MM.1S (cell line): ENCODE measurements at regions not wholly inside any gene's neighbourhood (a gene's known extent, or its start where the extent isn't known, plus 50 kb on each side); places are given as distances from the start of the nearest gene placed in this dataset.

Source experiments
- DNase-seq: peaks from one replicate; pipeline ENCODE4 v3.0.0-alpha.2; 2015
- H2AFZ ChIP-seq: fragments of 300-600 bp; sonication (generic); 2 replicates; pipeline ENCODE4 v1.6.0; 2016; ENCODE audit warnings: antibody characterized with exemption, low read length
- H3F3A ChIP-seq: fragments of 300-600 bp; sonication (generic); 2 replicates; pipeline ENCODE4 v1.6.1; 2016; ENCODE audit warnings: mild to moderate bottlenecking, antibody characterized with exemption, low read length, moderate library complexity, mixed read lengths; ENCODE audit not compliant: insufficient read depth
- H3K27ac ChIP-seq: fragments of 300-600 bp; sonication (generic); 2 replicates; pipeline ENCODE4 v1.5.1; 2016; ENCODE audit warnings: mild to moderate bottlenecking, low read length
- H3K27me3 ChIP-seq: fragments of 300-600 bp; sonication (generic); replicated peaks from 2 replicates; pipeline ENCODE4 v1.6.0; 2016; ENCODE audit warnings: low read length; ENCODE audit not compliant: insufficient read depth
- H3K36me3 ChIP-seq: fragments of 300-600 bp; sonication (generic); replicated peaks from 2 replicates; pipeline ENCODE4 v1.6.1; 2016; ENCODE audit warnings: mild to moderate bottlenecking, low read length, mixed read lengths; ENCODE audit not compliant: insufficient read depth
- H3K4me1 ChIP-seq: fragments of 300-600 bp; sonication (generic); 2 replicates; pipeline ENCODE4 v1.6.1; 2016; ENCODE audit warnings: low read length, mixed read lengths
- H3K4me2 ChIP-seq: fragments of 300-600 bp; sonication (generic); 2 replicates; pipeline ENCODE4 v1.6.0; 2016; ENCODE audit warnings: low read depth, low read length
- H3K4me3 ChIP-seq: fragments of 300-600 bp; sonication (generic); 2 replicates; pipeline ENCODE4 v1.5.1; 2016; ENCODE audit warnings: low read length, mixed read lengths
- H3K79me2 ChIP-seq: fragments of 300-600 bp; sonication (generic); 2 replicates; pipeline ENCODE4 v1.6.1; 2016; ENCODE audit warnings: mixed run types, low read length, mixed read lengths
- H3K9ac ChIP-seq: fragments of 300-600 bp; sonication (generic); 2 replicates; pipeline ENCODE4 v1.6.1; 2016; ENCODE audit warnings: low read length, mixed read lengths
- H3K9me2 ChIP-seq: fragments of 300-600 bp; sonication (generic); replicated peaks from 2 replicates; pipeline ENCODE4 v1.6.1; 2016; ENCODE audit warnings: mild to moderate bottlenecking, low read length, mixed read lengths; ENCODE audit not compliant: insufficient read depth
- H3K9me3 ChIP-seq: fragments of 300-600 bp; sonication (generic); replicated peaks from 2 replicates; pipeline ENCODE4 v1.6.1; 2016; ENCODE audit warnings: mild to moderate bottlenecking, low read length, mixed read lengths; ENCODE audit not compliant: insufficient read depth
- H4K20me1 ChIP-seq: fragments of 300-600 bp; sonication (generic); 2 replicates; pipeline ENCODE4 v1.6.1; 2016; ENCODE audit warnings: mild to moderate bottlenecking, low read length, moderate library complexity, mixed read lengths; ENCODE audit not compliant: insufficient read depth
- EZH2 ChIP-seq: fragments of 300-600 bp; sonication (generic); optimal IDR thresholded peaks from 2 replicates; pipeline ENCODE3; 2017; ENCODE audit warnings: low read depth, mild to moderate bottlenecking, antibody characterized with exemption, low read length, mixed read lengths
- EZH2phosphoT487 ChIP-seq: fragments of 300-600 bp; sonication (generic); IDR thresholded peaks from 2 replicates; pipeline ENCODE4 v1.6.1; 2018; ENCODE audit warnings: antibody characterized with exemption, low read length
- TF ChIP-seq, protein P1 (sequence below): fragments of 300-600 bp; sonication (generic); IDR thresholded peaks from 2 replicates; pipeline ENCODE4 v1.5.1; 2016; ENCODE audit warnings: antibody characterized with exemption, low read length, mixed read lengths

- Histone ChIP-seq H3K9ac (no peak overlapping the region), H3F3A (no peaks in the 10 kb centered on the region), H3K9me2 (no peaks in the 10 kb centered on the region), H3K27me3 (no peaks in the 10 kb centered on the region), H3K4me3 (no peak overlapping the region), H2AFZ (no peak overlapping the region), H3K4me2 (no peak overlapping the region), H3K79me2 (no peaks in the 10 kb centered on the region), H3K36me3 (no peaks in the 10 kb centered on the region), H3K27ac (no peak overlapping the region), H3K9me3 (no peaks in the 10 kb centered on the region), H4K20me1 (no peaks in the 10 kb centered on the region), H3K4me1 (no peaks in the 10 kb centered on the region)
- no peak for DNase-seq
- TF ChIP-seq, protein P1, sequence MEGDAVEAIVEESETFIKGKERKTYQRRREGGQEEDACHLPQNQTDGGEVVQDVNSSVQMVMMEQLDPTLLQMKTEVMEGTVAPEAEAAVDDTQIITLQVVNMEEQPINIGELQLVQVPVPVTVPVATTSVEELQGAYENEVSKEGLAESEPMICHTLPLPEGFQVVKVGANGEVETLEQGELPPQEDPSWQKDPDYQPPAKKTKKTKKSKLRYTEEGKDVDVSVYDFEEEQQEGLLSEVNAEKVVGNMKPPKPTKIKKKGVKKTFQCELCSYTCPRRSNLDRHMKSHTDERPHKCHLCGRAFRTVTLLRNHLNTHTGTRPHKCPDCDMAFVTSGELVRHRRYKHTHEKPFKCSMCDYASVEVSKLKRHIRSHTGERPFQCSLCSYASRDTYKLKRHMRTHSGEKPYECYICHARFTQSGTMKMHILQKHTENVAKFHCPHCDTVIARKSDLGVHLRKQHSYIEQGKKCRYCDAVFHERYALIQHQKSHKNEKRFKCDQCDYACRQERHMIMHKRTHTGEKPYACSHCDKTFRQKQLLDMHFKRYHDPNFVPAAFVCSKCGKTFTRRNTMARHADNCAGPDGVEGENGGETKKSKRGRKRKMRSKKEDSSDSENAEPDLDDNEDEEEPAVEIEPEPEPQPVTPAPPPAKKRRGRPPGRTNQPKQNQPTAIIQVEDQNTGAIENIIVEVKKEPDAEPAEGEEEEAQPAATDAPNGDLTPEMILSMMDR = no peak
- TF ChIP-seq EZH2 = no peak
- TF ChIP-seq EZH2phosphoT487 = no peak
These were observed 808.7 kb downstream of the KCNA4 start for GRCh38 chr11:29208117-29208516.

DNA sequence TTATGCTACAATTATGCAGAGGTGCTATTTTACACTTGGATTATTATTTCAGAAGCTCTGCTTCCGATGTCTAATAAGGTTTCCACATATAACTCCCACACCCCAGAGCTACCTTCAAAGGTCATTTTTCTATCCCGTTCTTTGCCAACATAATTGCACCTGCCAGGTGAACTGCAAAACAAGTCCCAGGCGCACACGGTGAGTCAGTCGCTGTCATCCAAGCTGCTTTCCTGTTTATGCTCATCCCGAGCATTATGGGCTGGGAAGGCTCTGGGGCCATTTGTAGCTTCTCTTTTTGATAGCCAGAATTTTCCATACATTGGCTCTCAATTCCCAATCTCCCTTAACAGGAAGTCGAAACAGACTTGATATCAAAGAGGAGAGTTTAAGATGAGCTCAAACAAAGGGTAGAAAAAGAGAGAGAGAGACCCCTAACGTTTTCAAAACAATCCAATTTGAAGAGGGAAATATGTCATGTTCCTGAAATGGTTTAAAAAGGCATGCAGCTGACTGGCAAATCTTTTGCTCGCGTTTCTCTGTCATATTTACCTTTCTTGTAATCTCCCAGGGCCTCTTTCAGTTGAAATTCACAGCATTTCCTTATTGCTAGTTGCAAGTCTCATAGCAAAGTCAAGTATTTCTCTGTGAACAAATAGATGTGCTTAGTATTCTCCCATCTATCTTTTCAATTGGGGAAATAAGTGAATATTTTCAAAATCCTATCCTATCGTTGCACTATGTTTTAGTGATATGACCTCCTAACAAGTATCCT, 815.9 kb downstream of the KCNA4 start:
- Histone ChIP-seq H3K27ac (no peak overlapping the region), H3K9me2 (no peaks in the 10 kb centered on the region), H3K9ac (no peak overlapping the region), H3K79me2 (no peaks in the 10 kb centered on the region), H3K4me3 (no peak overlapping the region), H3F3A (no peaks in the 10 kb centered on the region), H2AFZ (no peak overlapping the region), H3K4me2 (no peak overlapping the region), H3K4me1 (no peaks in the 10 kb centered on the region), H4K20me1 (no peaks in the 10 kb centered on the region), H3K27me3 (no peaks in the 10 kb centered on the region), H3K36me3 (no peaks in the 10 kb centered on the region), H3K9me3 (no peaks in the 10 kb centered on the region)
- no peak for DNase-seq
- TF ChIP-seq, protein P1 = no peak
- TF ChIP-seq EZH2 (no peak), EZH2phosphoT487 (no peak)

GRCh38 chr11:29190313-29190712, 826.5 kb downstream of the KCNA4 start:
- Histone ChIP-seq H4K20me1 (no peaks in the 10 kb centered on the region), H2AFZ (no peak overlapping the region), H3K36me3 (no peaks in the 10 kb centered on the region), H3K4me2 (no peak overlapping the region), H3K4me1 (no peaks in the 10 kb centered on the region), H3F3A (no peaks in the 10 kb centered on the region), H3K9ac (no peak overlapping the region), H3K4me3 (no peak overlapping the region), H3K27ac (no peak overlapping the region), H3K27me3 (no peaks in the 10 kb centered on the region), H3K79me2 (no peaks in the 10 kb centered on the region), H3K9me3 (no peaks in the 10 kb centered on the region), H3K9me2 (no peaks in the 10 kb centered on the region)
- no peak for DNase-seq
- TF ChIP-seq, protein P1 = no peak
- no peak for TF ChIP-seq EZH2phosphoT487
